PC-9 (cell line): ENCODE measurements at regions not wholly inside any gene's neighbourhood (a gene's known extent, or its start where the extent isn't known, plus 50 kb on each side); places are given as distances from the start of the nearest gene placed in this dataset.

Experiments
- BruUV-seq: library from RNA; stranded (reverse); fragments of 400-500 nt; replicated peaks from 2 replicates; lab custom pipeline; 2021; lab: Mats Ljungman, UMichigan
- CTCF ChIA-PET: fragments of 300-600 bp; sonication (Branson Sonifier 250); formaldehyde crosslinking; loops from one replicate; lab custom pipeline; 2022; ENCODE audit warnings: antibody characterized with exemption; lab: Charles Lee
- POLR2A ChIA-PET: fragments of 300-600 bp; sonication (Branson Sonifier 250); formaldehyde crosslinking; loops from one replicate; lab custom pipeline; 2022; ENCODE audit warnings: antibody characterized with exemption; ENCODE audit not compliant: unreplicated experiment; lab: Charles Lee
- DNase-seq, 2 experiments: peaks; one replicate each; pipeline versions ENCODE4 v3.0.0 to v3.0.0-alpha.2; 2015 to 2022; ENCODE audit warnings: mixed read lengths in 1 of 2
- H2AFZ ChIP-seq: fragments of 200-600 bp; sonication (generic); 2 replicates; pipeline ENCODE4 v1.8.1; 2017; ENCODE audit warnings: antibody characterized with exemption
- H3F3A ChIP-seq: fragments of 200-600 bp; sonication (generic); 2 replicates; pipeline ENCODE4 v1.8.1; 2017; ENCODE audit warnings: antibody characterized with exemption, mild to moderate bottlenecking, low read depth; ENCODE audit not compliant: insufficient read depth
- H3K27ac ChIP-seq: fragments of 200-600 bp; sonication (generic); 2 replicates; pipeline ENCODE4 v1.6.1; 2016; ENCODE audit warnings: mixed run types
- H3K27me3 ChIP-seq: fragments of 200-600 bp; sonication (generic); 2 replicates; pipeline ENCODE4 v1.6.1; 2016; ENCODE audit warnings: low read depth, mixed run types; ENCODE audit not compliant: insufficient read depth
- H3K36me3 ChIP-seq: fragments of 200-600 bp; sonication (generic); 2 replicates; pipeline ENCODE4 v1.6.1; 2016; ENCODE audit warnings: low read depth, mixed run types
- H3K4me1 ChIP-seq: fragments of 200-600 bp; sonication (generic); replicated peaks from 2 replicates; pipeline ENCODE4 v1.6.1; 2016; ENCODE audit warnings: mixed run types; ENCODE audit not compliant: insufficient read depth
- H3K4me2 ChIP-seq: fragments of 200-600 bp; sonication (generic); 2 replicates; pipeline ENCODE4 v1.6.1; 2017; ENCODE audit warnings: mixed run types
- H3K4me3 ChIP-seq: fragments of 200-600 bp; sonication (generic); 2 replicates; pipeline ENCODE4 v1.6.1; 2016; ENCODE audit warnings: mixed run types
- H3K79me2 ChIP-seq: fragments of 200-600 bp; sonication (generic); 2 replicates; pipeline ENCODE4 v1.6.1; 2017; ENCODE audit warnings: low read depth, mixed run types
- H3K9me2 ChIP-seq: fragments of 200-600 bp; sonication (generic); 2 replicates; pipeline ENCODE4 v1.8.1; 2017; ENCODE audit warnings: mild to moderate bottlenecking; ENCODE audit not compliant: insufficient read depth
- H3K9me3 ChIP-seq: fragments of 200-600 bp; sonication (generic); 2 replicates; pipeline ENCODE4 v1.8.1; 2016; ENCODE audit warnings: low read depth; ENCODE audit not compliant: insufficient read depth
- H4K20me1 ChIP-seq: fragments of 200-600 bp; sonication (generic); 2 replicates; pipeline ENCODE4 v1.8.1; 2017; ENCODE audit not compliant: insufficient read depth
- CTCF ChIP-seq: fragments of 200-600 bp; sonication (generic); conservative IDR thresholded peaks from 2 replicates; pipeline ENCODE4 v1.6.1; 2017; ENCODE audit warnings: mixed run types, antibody characterized with exemption, mild to moderate bottlenecking, moderate library complexity
- EZH2 ChIP-seq: fragments of 200-600 bp; sonication (generic); IDR thresholded peaks from 2 replicates; pipeline ENCODE4 v1.8.0; 2017; ENCODE audit warnings: antibody characterized with exemption, low read depth
- intact Hi-C: fragments of 100-400 bp; cut with micrococcal nuclease; formaldehyde crosslinking; loops from one replicate; pipeline ENCODE4 v1.10.0; 2022; ENCODE audit not compliant: unreplicated experiment

- no TSS peak for BruUV-seq
- CTCF ChIA-PET, result no interaction called here
These were observed 175.4 kb upstream of the PRICKLE2 start for GRCh38 chr3:64400706-64401105.

GRCh38 chr3:64399205-64399800 is 174.0 kb upstream of the PRICKLE2 start:
- H3F3A ChIP-seq, result no peaks in the 10 kb centered on the region
- no peak overlapping the region for H3K4me3 ChIP-seq
- H3K27ac ChIP-seq, result no peak overlapping the region
- H3K27me3 ChIP-seq, result no peaks in the 10 kb centered on the region
- H3K9me3 ChIP-seq, result no peaks in the 10 kb centered on the region
- no peaks in the 10 kb centered on the region for H3K36me3 ChIP-seq
- H3K9me2 ChIP-seq, result no peaks in the 10 kb centered on the region
- H3K4me2 ChIP-seq, result no peak overlapping the region
- H3K4me1 ChIP-seq, result no peaks in the 10 kb centered on the region
- H4K20me1 ChIP-seq, result no peaks in the 10 kb centered on the region
- BruUV-seq, result no TSS peak
- peak; percentile 76 for TF ChIP-seq CTCF
- no peak for TF ChIP-seq EZH2
- DNase-seq, result peak in 1 of 2 experiments; percentile 35
- H2AFZ ChIP-seq, result no peak overlapping the region
- POLR2A ChIA-PET, result interaction anchor here (0.6 kb wide), 1 partner anchor 184 kb away, joined by 3 read pairs; no protein-coding TSS in a partner anchor
- intact Hi-C loops, result loop anchor here (1.0 to 5.0 kb wide), 4 partner anchors 47 to 369 kb away; no protein-coding TSS in a partner anchor
- CTCF ChIA-PET, result no interaction called here
- no peaks in the 10 kb centered on the region for H3K79me2 ChIP-seq

More at GRCh38 chr3:64400706-64401105, 175.4 kb upstream of the PRICKLE2 start:
- H3F3A ChIP-seq, result no peaks in the 10 kb centered on the region
- no peak for DNase-seq
- no peaks in the 10 kb centered on the region for H3K4me1 ChIP-seq
- H3K36me3 ChIP-seq, result no peaks in the 10 kb centered on the region
- TF ChIP-seq EZH2, result no peak
- no peak for TF ChIP-seq CTCF
- H4K20me1 ChIP-seq, result no peaks in the 10 kb centered on the region
- no peak overlapping the region for H3K27ac ChIP-seq
- no peaks in the 10 kb centered on the region for H3K9me3 ChIP-seq
- no peaks in the 10 kb centered on the region for H3K9me2 ChIP-seq
- no peaks in the 10 kb centered on the region for H3K27me3 ChIP-seq
- H3K79me2 ChIP-seq, result no peaks in the 10 kb centered on the region
- intact Hi-C loops, result loop anchor here (10.0 kb wide), 1 partner anchor 64 kb away; no protein-coding TSS in a partner anchor
- H3K4me2 ChIP-seq, result no peak overlapping the region
- H3K4me3 ChIP-seq, result no peak overlapping the region
- no peak overlapping the region for H2AFZ ChIP-seq
- POLR2A ChIA-PET, result no interaction called here

DNA sequence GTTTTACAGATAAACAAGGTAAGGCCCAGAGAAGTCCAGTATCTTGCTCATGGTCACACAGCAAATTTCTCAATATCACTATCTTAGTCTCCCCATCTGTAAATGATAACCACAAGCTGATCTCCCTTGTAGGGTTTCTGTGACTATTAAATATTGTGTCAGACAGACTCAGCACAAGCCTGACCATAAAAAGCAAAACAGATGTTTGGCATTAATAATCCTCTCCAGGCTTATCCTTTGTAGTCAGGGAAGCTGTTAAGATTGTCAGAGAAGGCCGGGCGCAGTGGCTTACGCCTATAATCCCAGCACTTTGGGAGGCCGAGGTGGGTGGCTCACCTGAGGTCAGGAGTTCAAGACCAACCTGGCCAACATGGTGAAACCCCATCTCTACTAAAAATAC is 173.2 kb upstream of the PRICKLE2 start:
- no peak for DNase-seq
- ChIA-PET CTCF (interaction anchor here (0.7 kb wide), 1 partner anchor 65 kb away, joined by 5 read pairs; no protein-coding TSS in a partner anchor), POLR2A (no interaction called here)
- intact Hi-C loops, result loop anchor here (2.0 to 5.0 kb wide), 2 partner anchors 46 to 132 kb away; no protein-coding TSS in a partner anchor
- H3K4me2 ChIP-seq, result no peak overlapping the region
- H3K27ac ChIP-seq, result no peak overlapping the region
- no peaks in the 10 kb centered on the region for H3K79me2 ChIP-seq
- H3K4me1 ChIP-seq, result no peaks in the 10 kb centered on the region
- TF ChIP-seq CTCF, result no peak
- no peak for TF ChIP-seq EZH2
- no peak overlapping the region for H3K4me3 ChIP-seq
- no peaks in the 10 kb centered on the region for H4K20me1 ChIP-seq
- H3K27me3 ChIP-seq, result no peaks in the 10 kb centered on the region
- H2AFZ ChIP-seq, result no peak overlapping the region
- H3K9me2 ChIP-seq, result no peaks in the 10 kb centered on the region
- BruUV-seq, result no TSS peak
- no peaks in the 10 kb centered on the region for H3K36me3 ChIP-seq
- no peaks in the 10 kb centered on the region for H3F3A ChIP-seq
- H3K9me3 ChIP-seq, result no peaks in the 10 kb centered on the region
